H1 (cell line): ENCODE measurements at regions not wholly inside any gene's neighbourhood (a gene's known extent, or its start where the extent isn't known, plus 50 kb on each side); places are given as distances from the start of the nearest gene placed in this dataset.
"Not testable (repeated sequence)": the region's sequence is repeated elsewhere in the genome, so short reads cannot be mapped to it uniquely, and the experiment has no call there.

Experiments used
- CTCF ChIA-PET: fragments of 300-600 bp; sonication (Branson Sonifier 250); formaldehyde crosslinking; loops from one replicate; lab custom pipeline; 2021; ENCODE audit not compliant: partially characterized antibody; lab: Charles Lee
- POLR2A ChIA-PET: fragments of 300-600 bp; sonication (Branson Sonifier 250); formaldehyde crosslinking; loops from one replicate; lab custom pipeline; 2021; ENCODE audit warnings: inconsistent platforms; ENCODE audit not compliant: partially characterized antibody; lab: Charles Lee
- DNase-seq, 2 experiments: peaks; one replicate each; pipeline versions ENCODE4 v3.0.0 to v3.0.0-alpha.2; 2010 to 2022; ENCODE audit warnings: low spot score in 2 of 2, low read depth in 1 of 2, mixed read lengths in 1 of 2
- FAIRE-seq: peaks from 2 replicates; lab custom pipeline; 2011; peaks lifted over from hg19 to GRCh38; lab: Jason Lieb, UNC
- H2AFZ ChIP-seq: 2 replicates; pipeline ENCODE4 v1.8.1; 2012; ENCODE audit warnings: low read length, inconsistent platforms
- H2AK5ac ChIP-seq: 2 replicates; pipeline ENCODE4 v1.6.1; 2013; ENCODE audit warnings: low read depth, low read length
- H2BK120ac ChIP-seq: replicated peaks from 2 replicates; pipeline ENCODE3; 2013; ENCODE audit warnings: low read depth, low read length, inconsistent platforms
- H2BK12ac ChIP-seq: 2 replicates; pipeline ENCODE4 v1.6.1; 2013; ENCODE audit warnings: low read depth, low read length
- H2BK15ac ChIP-seq: 2 replicates; pipeline ENCODE4 v1.6.1; 2013; ENCODE audit warnings: low read length
- H2BK20ac ChIP-seq: 2 replicates; pipeline ENCODE4 v1.6.1; 2013; ENCODE audit warnings: low read length
- H2BK5ac ChIP-seq: 2 replicates; pipeline ENCODE4 v1.6.1; 2013; ENCODE audit warnings: low read depth, low read length
- H3K14ac ChIP-seq: 2 replicates; pipeline ENCODE4 v1.6.1; 2013; ENCODE audit warnings: inconsistent platforms; ENCODE audit not compliant: insufficient read length
- H3K18ac ChIP-seq: 2 replicates; pipeline ENCODE4 v1.6.1; 2013; ENCODE audit warnings: low read length; ENCODE audit errors: extremely low read depth
- H3K23ac ChIP-seq: 2 replicates; pipeline ENCODE4 v1.6.1; 2013; ENCODE audit warnings: inconsistent platforms; ENCODE audit not compliant: insufficient read length
- H3K23me2 ChIP-seq: 2 replicates; pipeline ENCODE4 v1.6.1; 2013; ENCODE audit warnings: low read depth, low read length
- H3K27ac ChIP-seq: 2 replicates; pipeline ENCODE4 v1.6.1; 2011; ENCODE audit warnings: low read depth, low read length, inconsistent platforms
- H3K27me3 ChIP-seq, 4 experiments: replicated peaks in 1 of 4; 1 replicate in 1 of 4; 2 replicates in 3 of 4; pipeline versions ENCODE4 v1.6.1 to v1.8.1; 2011 to 2013; ENCODE audit warnings: low read length in 3 of 4, mild to moderate bottlenecking in 3 of 4, inconsistent platforms in 2 of 4, mixed read lengths in 2 of 4, moderate library complexity in 1 of 4; ENCODE audit not compliant: control insufficient read depth in 3 of 4, insufficient read depth in 3 of 4; ENCODE audit errors: extremely low read depth in 1 of 4
- H3K36me3 ChIP-seq, 4 experiments: 2 replicates each; pipeline versions ENCODE4 v1.6.1 to v1.8.1; 2011 to 2013; ENCODE audit warnings: mild to moderate bottlenecking in 4 of 4, low read length in 3 of 4, moderate library complexity in 2 of 4, control low read depth in 1 of 4, inconsistent platforms in 1 of 4; ENCODE audit not compliant: insufficient read depth in 4 of 4, control insufficient read depth in 2 of 4
- H3K4ac ChIP-seq: replicated peaks from 2 replicates; pipeline ENCODE3; 2013; ENCODE audit warnings: low read length, low read depth, mixed read lengths, inconsistent platforms; ENCODE audit not compliant: insufficient read length
- H3K4me1 ChIP-seq, 4 experiments: replicated peaks in 1 of 4; 1 replicate in 1 of 4; 2 replicates in 3 of 4; pipeline versions ENCODE4 v1.6.1 to v1.8.1; 2011 to 2013; ENCODE audit warnings: low read length in 3 of 4, inconsistent platforms in 2 of 4, mixed read lengths in 1 of 4; ENCODE audit not compliant: insufficient read depth in 4 of 4, control insufficient read depth in 3 of 4
- H3K4me2 ChIP-seq, 2 experiments: 2 replicates each; pipeline versions ENCODE4 v1.6.1 to v1.8.1; 2011 to 2013; ENCODE audit warnings: low read depth in 2 of 2, low read length in 2 of 2, control low read depth in 1 of 2, inconsistent platforms in 1 of 2, mild to moderate bottlenecking in 1 of 2; ENCODE audit not compliant: insufficient read depth in 1 of 2
- H3K4me3 ChIP-seq, 4 experiments: fragments of 200-600, 300-600 bp in 1 of 4; sonication (generic), shearing (Covaris generic), sonication (Bioruptor Twin) in 1 of 4; 2 replicates each; pipeline versions ENCODE4 v1.5.1 to v1.8.1; 2011 to 2016; ENCODE audit warnings: low read length in 4 of 4, low read depth in 3 of 4, control low read depth in 2 of 4, inconsistent platforms in 2 of 4, mild to moderate bottlenecking in 2 of 4, mixed read lengths in 1 of 4, moderate library complexity in 1 of 4; ENCODE audit not compliant: insufficient read depth in 2 of 4; ENCODE audit errors: extremely low read depth in 1 of 4
- H3K56ac ChIP-seq: replicated peaks from 2 replicates; pipeline ENCODE3; 2013; ENCODE audit warnings: low read depth, mild to moderate bottlenecking, mixed read lengths, low read length, inconsistent platforms; ENCODE audit not compliant: insufficient read length
- H3K79me1 ChIP-seq: 2 replicates; pipeline ENCODE4 v1.6.1; 2013; ENCODE audit warnings: low read depth, low read length, control low read depth
- H3K79me2 ChIP-seq, 2 experiments: 2 replicates each; pipeline versions ENCODE4 v1.6.1 to v1.8.1; 2012 to 2013; ENCODE audit warnings: low read length in 2 of 2, mild to moderate bottlenecking in 2 of 2, inconsistent platforms in 1 of 2; ENCODE audit not compliant: insufficient read depth in 2 of 2, control insufficient read depth in 1 of 2
- H3K9ac ChIP-seq, 4 experiments: replicated peaks in 1 of 4; 1 replicate in 1 of 4; 2 replicates in 3 of 4; pipeline versions ENCODE4 v1.6.1 to v1.8.1; 2011 to 2013; ENCODE audit warnings: low read depth in 3 of 4, low read length in 3 of 4, control low read depth in 2 of 4, mild to moderate bottlenecking in 2 of 4, moderate library complexity in 2 of 4, inconsistent platforms in 1 of 4; ENCODE audit errors: extremely low read depth in 1 of 4
- H3K9me3 ChIP-seq, 2 experiments: 2 replicates each; pipeline versions ENCODE4 v1.6.1 to v1.8.1; 2012 to 2013; ENCODE audit warnings: mild to moderate bottlenecking in 2 of 2, moderate library complexity in 2 of 2, control low read depth in 1 of 2, inconsistent platforms in 1 of 2, low read depth in 1 of 2, low read length in 1 of 2, mixed read lengths in 1 of 2; ENCODE audit not compliant: insufficient read depth in 2 of 2
- H4K20me1 ChIP-seq, 2 experiments: replicated peaks in 1 of 2; 2 replicates each; pipeline versions ENCODE3 to v1.8.1; 2011 to 2013; ENCODE audit warnings: inconsistent platforms in 2 of 2, low read length in 2 of 2, mild to moderate bottlenecking in 1 of 2; ENCODE audit not compliant: insufficient read depth in 2 of 2, control insufficient read depth in 1 of 2
- H4K5ac ChIP-seq: 2 replicates; pipeline ENCODE4 v1.6.1; 2013; ENCODE audit warnings: low read length, low read depth, mixed read lengths, inconsistent platforms; ENCODE audit not compliant: insufficient read length
- H4K8ac ChIP-seq: 2 replicates; pipeline ENCODE4 v1.8.0; 2013; ENCODE audit warnings: mild to moderate bottlenecking, moderate library complexity, low read length, inconsistent platforms; ENCODE audit not compliant: insufficient read depth; ENCODE audit errors: extremely low read depth
- H4K91ac ChIP-seq: replicated peaks from 2 replicates; pipeline ENCODE3; 2013; ENCODE audit warnings: low read length, mixed read lengths, inconsistent platforms; ENCODE audit not compliant: insufficient read length
- WGBS, 2 experiments: shearing (Covaris generic) in 1 of 2; methylation state at CpG; one replicate each; pipeline versions ENCODE4 v1.1.6 to v1.1.7; 2013 to 2015; ENCODE audit warnings: low lambda C conversion rate in 2 of 2, mixed read lengths in 2 of 2, inconsistent platforms in 1 of 2, low coverage in 1 of 2, missing lambda C conversion rate in 1 of 2; ENCODE audit not compliant: insufficient replicate concordance in 2 of 2, insufficient coverage in 1 of 2, insufficient read length in 1 of 2; ENCODE audit errors: extremely low coverage in 1 of 2, missing lambda C conversion rate in 1 of 2; 5-methylcytosine and 5-hydroxymethylcytosine counted together

DNA sequence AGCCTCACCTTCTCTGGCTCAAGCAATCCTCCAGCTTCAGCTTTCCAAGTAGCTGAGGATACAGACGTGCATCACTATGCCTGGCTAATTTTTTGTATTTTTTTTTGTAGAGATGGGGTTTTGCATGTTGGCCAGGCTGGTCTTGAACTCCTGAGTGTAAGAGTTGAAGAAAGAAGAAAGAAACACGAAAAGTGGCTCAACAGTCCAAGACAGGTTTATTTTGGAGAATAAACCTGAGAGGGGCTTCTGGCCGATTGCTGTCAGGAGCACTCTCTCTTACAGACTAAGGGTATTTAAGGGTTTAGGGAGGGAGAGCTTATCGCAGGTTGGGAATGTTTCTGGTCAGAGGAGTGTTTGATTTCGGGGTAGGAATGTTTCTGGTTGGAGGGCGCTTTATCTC, 75.9 kb downstream of the RRM2 start:
- POLR2A ChIA-PET, H3K27me3 ChIP-seq, H3K9ac ChIP-seq, FAIRE-seq, H3K36me3 ChIP-seq, H3K23ac ChIP-seq, H3K18ac ChIP-seq, H4K91ac ChIP-seq, H4K20me1 ChIP-seq, H2BK12ac ChIP-seq, H2BK120ac ChIP-seq, H3K27ac ChIP-seq, H2BK20ac ChIP-seq, H3K14ac ChIP-seq, H3K4ac ChIP-seq, H4K8ac ChIP-seq, H4K5ac ChIP-seq, H2AK5ac ChIP-seq, H3K79me1 ChIP-seq, H3K4me3 ChIP-seq, H3K23me2 ChIP-seq, H3K4me1 ChIP-seq, H2BK15ac ChIP-seq, H3K56ac ChIP-seq, H2AFZ ChIP-seq, DNase-seq, H2BK5ac ChIP-seq, H3K4me2 ChIP-seq, H3K79me2 ChIP-seq: not testable (repeated sequence)
- CTCF ChIA-PET: interaction anchor here (0.7 to 1.2 kb wide), 2 partner anchors 107 to 1082 kb away, joined by 3 read pairs; no protein-coding TSS in a partner anchor
- H3K9me3 ChIP-seq: peaks cover 10 to 12% of the 10 kb centered on the region in 2 experiments
- 69% methylated on average over 6 of the region's 6 CpGs; no CpG with 5 or more reads in 1 of the 2 experiments for WGBS, 2 experiments
